H9 (cell line): ENCODE measurements at regions not wholly inside any gene's neighbourhood (a gene's known extent, or its start where the extent isn't known, plus 50 kb on each side); places are given as distances from the start of the nearest gene placed in this dataset.

Source experiments
- DNase-seq: peaks from one replicate; pipeline ENCODE4 v3.0.0-alpha.2; 2017
- H2AFZ ChIP-seq: one replicate; pipeline ENCODE4 v1.6.1; 2013; ENCODE audit warnings: mild to moderate bottlenecking, low read length, control low read depth, moderate library complexity
- H2AK5ac ChIP-seq: 2 replicates; pipeline ENCODE4 v1.6.1; 2013; ENCODE audit warnings: low read length, control low read depth, mixed read lengths; ENCODE audit not compliant: insufficient read length
- H2BK120ac ChIP-seq: one replicate; pipeline ENCODE4 v1.6.1; 2013; ENCODE audit warnings: low read depth, mild to moderate bottlenecking, low read length, control low read depth, inconsistent platforms; ENCODE audit not compliant: poor library complexity, severe bottlenecking
- H2BK12ac ChIP-seq: 2 replicates; pipeline ENCODE4 v1.6.1; 2013; ENCODE audit warnings: low read length, control low read depth, mixed read lengths, low read depth; ENCODE audit not compliant: insufficient read length
- H2BK15ac ChIP-seq: 2 replicates; pipeline ENCODE4 v1.6.1; 2013; ENCODE audit warnings: low read depth, low read length, control low read depth
- H2BK20ac ChIP-seq: one replicate; pipeline ENCODE4 v1.6.1; 2013; ENCODE audit warnings: low read depth, mild to moderate bottlenecking, low read length, control low read depth, inconsistent platforms; ENCODE audit not compliant: poor library complexity, severe bottlenecking
- H2BK5ac ChIP-seq: 2 replicates; pipeline ENCODE4 v1.6.1; 2013; ENCODE audit warnings: low read length, control low read depth, mixed read lengths; ENCODE audit not compliant: insufficient read length
- H3K14ac ChIP-seq: 2 replicates; pipeline ENCODE4 v1.6.1; 2013; ENCODE audit warnings: low read length, control low read depth; ENCODE audit not compliant: insufficient read depth
- H3K18ac ChIP-seq: 2 replicates; pipeline ENCODE4 v1.6.1; 2013; ENCODE audit warnings: low read depth, mild to moderate bottlenecking, mixed read lengths, low read length, control low read depth; ENCODE audit not compliant: insufficient read length
- H3K23ac ChIP-seq: 2 replicates; pipeline ENCODE4 v1.6.1; 2013; ENCODE audit warnings: low read length, control low read depth, mixed read lengths, low read depth; ENCODE audit not compliant: insufficient read length
- H3K23me2 ChIP-seq: 2 replicates; pipeline ENCODE4 v1.6.1; 2013; ENCODE audit warnings: low read depth, mild to moderate bottlenecking, mixed read lengths, low read length, control low read depth; ENCODE audit not compliant: insufficient read length, poor library complexity, severe bottlenecking
- H3K27ac ChIP-seq: 2 replicates; pipeline ENCODE4 v1.5.1; 2013; ENCODE audit warnings: low read length, control low read depth, mixed read lengths, low read depth; ENCODE audit not compliant: insufficient read length
- H3K27me3 ChIP-seq: 2 replicates; pipeline ENCODE4 v1.6.1; 2013; ENCODE audit warnings: low read length, control low read depth, inconsistent platforms; ENCODE audit not compliant: insufficient read depth
- H3K4ac ChIP-seq: 2 replicates; pipeline ENCODE4 v1.6.1; 2013; ENCODE audit warnings: low read depth, mild to moderate bottlenecking, control low read depth, inconsistent platforms, low read length, moderate library complexity
- H3K4me1 ChIP-seq: 2 replicates; pipeline ENCODE4 v1.6.1; 2013; ENCODE audit warnings: low read length, control low read depth, inconsistent platforms; ENCODE audit not compliant: insufficient read depth
- H3K4me2 ChIP-seq: 2 replicates; pipeline ENCODE4 v1.6.1; 2013; ENCODE audit warnings: low read length, control low read depth, mixed read lengths; ENCODE audit not compliant: insufficient read length, insufficient read depth
- H3K56ac ChIP-seq: 2 replicates; pipeline ENCODE4 v1.6.1; 2013; ENCODE audit warnings: low read depth, mild to moderate bottlenecking, mixed read lengths, low read length, control low read depth; ENCODE audit not compliant: insufficient read length
- H3K79me1 ChIP-seq: 2 replicates; pipeline ENCODE4 v1.6.1; 2013; ENCODE audit warnings: low read depth, mild to moderate bottlenecking, moderate library complexity, low read length, control low read depth, inconsistent platforms; ENCODE audit not compliant: insufficient read depth, poor library complexity, severe bottlenecking
- H3K79me2 ChIP-seq: 2 replicates; pipeline ENCODE4 v1.6.1; 2013; ENCODE audit warnings: low read length, control low read depth, inconsistent platforms; ENCODE audit not compliant: insufficient read depth
- H3K9ac ChIP-seq: 2 replicates; pipeline ENCODE4 v1.6.1; 2013; ENCODE audit warnings: low read length, control low read depth, mixed read lengths; ENCODE audit not compliant: insufficient read length; ENCODE audit errors: extremely low read depth
- H3K9me3 ChIP-seq: one replicate; pipeline ENCODE4 v1.6.1; 2013; ENCODE audit warnings: low read depth, low read length, inconsistent platforms; ENCODE audit not compliant: control insufficient read depth
- H3T11ph ChIP-seq: one replicate; pipeline ENCODE4 v1.6.1; 2013; ENCODE audit warnings: mild to moderate bottlenecking, low read length, control low read depth, inconsistent platforms
- H4K20me1 ChIP-seq: one replicate; pipeline ENCODE4 v1.6.1; 2013; ENCODE audit not compliant: control insufficient read depth, insufficient read length, insufficient read depth
- H4K5ac ChIP-seq: 2 replicates; pipeline ENCODE4 v1.6.1; 2013; ENCODE audit warnings: low read depth, mild to moderate bottlenecking, mixed read lengths, low read length, control low read depth; ENCODE audit not compliant: insufficient read length
- H4K8ac ChIP-seq: replicated peaks from 2 replicates; pipeline ENCODE4 v1.6.1; 2013; ENCODE audit warnings: low read length, control low read depth, mixed read lengths, low read depth; ENCODE audit not compliant: insufficient read length
- H4K91ac ChIP-seq: 2 replicates; pipeline ENCODE4 v1.6.1; 2013; ENCODE audit warnings: low read depth, mild to moderate bottlenecking, moderate library complexity, mixed read lengths, low read length, control low read depth; ENCODE audit not compliant: insufficient read length
- H3K27ac Mint-ChIP-seq, 3 experiments: 2 replicates in 2 of 3; 3 replicates in 1 of 3; pipeline ENCODE4 v1.8.0; 2020 to 2021; ENCODE audit warnings: mixed read lengths in 3 of 3, mild to moderate bottlenecking in 1 of 3, moderate library complexity in 1 of 3
- H3K27me3 Mint-ChIP-seq: 2 replicates; pipeline ENCODE4 v1.8.0; 2021; ENCODE audit warnings: low read depth, mild to moderate bottlenecking, moderate library complexity, mixed read lengths
- H3K36me3 Mint-ChIP-seq, 3 experiments: 2 replicates in 2 of 3; 3 replicates in 1 of 3; pipeline ENCODE4 v1.8.0; 2020 to 2021; ENCODE audit warnings: low read depth in 3 of 3, mixed read lengths in 3 of 3; ENCODE audit not compliant: insufficient read depth in 1 of 3
- H3K4me1 Mint-ChIP-seq, 2 experiments: 2 replicates each; pipeline ENCODE4 v1.8.0; 2020; ENCODE audit warnings: mixed read lengths in 2 of 2
- H3K4me3 Mint-ChIP-seq, 2 experiments: 2 replicates in 1 of 2; 3 replicates in 1 of 2; pipeline ENCODE4 v1.8.0; 2020 to 2021; ENCODE audit warnings: mild to moderate bottlenecking in 2 of 2, mixed read lengths in 2 of 2, moderate library complexity in 1 of 2
- H3K9me3 Mint-ChIP-seq, 2 experiments: 2 replicates in 1 of 2; 3 replicates in 1 of 2; pipeline ENCODE4 v1.8.0; 2020; ENCODE audit warnings: mild to moderate bottlenecking in 2 of 2, mixed read lengths in 2 of 2, moderate library complexity in 1 of 2
- WGBS: extraction: QIAGEN DNeasy Blood & Tissue Kit; methylation state at CpG from one replicate; pipeline ENCODE4 v1.1.7; 2013; ENCODE audit warnings: missing lambda C conversion rate, low lambda C conversion rate, mixed read lengths; ENCODE audit not compliant: insufficient read length; ENCODE audit errors: extremely low coverage; 5-methylcytosine and 5-hydroxymethylcytosine counted together
- TF ChIP-seq, protein P1 (sequence below): fragments of 200-600 bp; sonication (generic); conservative IDR thresholded peaks from 3 replicates; pipeline ENCODE4 v1.8.0; 2021; ENCODE audit warnings: antibody characterized with exemption, mild to moderate bottlenecking

DNA sequence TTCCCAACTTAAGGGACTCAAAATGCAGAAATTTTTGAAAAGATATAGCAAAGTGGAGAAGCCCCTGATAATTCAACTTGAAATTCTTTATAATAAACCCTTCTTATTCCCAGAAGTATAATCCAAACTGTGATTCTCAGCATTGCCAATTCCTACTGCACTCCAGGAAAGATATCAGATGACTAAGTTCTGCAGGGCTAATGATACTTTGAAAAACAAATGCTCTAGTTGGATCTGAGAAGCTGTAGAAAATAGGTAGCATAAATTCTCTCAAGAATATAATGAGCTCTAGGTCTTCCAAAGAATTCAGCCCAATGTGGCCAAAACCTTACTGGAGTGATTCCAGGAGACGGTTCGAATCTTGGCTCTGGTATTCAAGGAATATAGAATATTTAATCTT lies 294.0 kb upstream of the PTBP2 start:
- Histone ChIP-seq H4K91ac (no peak overlapping the region), H2BK5ac (no peak overlapping the region), H3K23ac (no peak overlapping the region), H4K20me1 (no peaks in the 10 kb centered on the region), H3K9me3 (no peaks in the 10 kb centered on the region), H3T11ph (no peak overlapping the region), H3K27ac (no peak overlapping the region), H3K56ac (no peak overlapping the region), H3K4ac (no peak overlapping the region), H4K8ac (no peak overlapping the region), H2BK20ac (no peak overlapping the region), H3K14ac (no peak overlapping the region), H2BK120ac (no peak overlapping the region), H2BK12ac (no peak overlapping the region), H2BK15ac (no peak overlapping the region), H3K4me2 (no peak overlapping the region), H2AFZ (no peak overlapping the region), H4K5ac (no peak overlapping the region), H3K79me2 (no peaks in the 10 kb centered on the region), H3K23me2 (no peaks in the 10 kb centered on the region), H3K4me1 (no peaks in the 10 kb centered on the region), H3K18ac (no peak overlapping the region), H3K27me3 (no peaks in the 10 kb centered on the region), H3K9ac (no peak overlapping the region), H3K79me1 (no peaks in the 10 kb centered on the region), H2AK5ac (no peak overlapping the region)
- no CpG with 5 or more reads among the region's 2 CpGs for WGBS
- Mint-ChIP-seq H3K27ac (no peak overlapping the region), H3K9me3 (no peaks in the 10 kb centered on the region; a peak in 1 of 5 replicates), H3K27me3 (no peaks in the 10 kb centered on the region), H3K4me3 (no peak overlapping the region), H3K36me3 (no peaks in the 10 kb centered on the region), H3K4me1 (peaks cover 14 to 21% of the 10 kb centered on the region in 2 experiments)
- no peak for DNase-seq
- TF ChIP-seq, protein P1, sequence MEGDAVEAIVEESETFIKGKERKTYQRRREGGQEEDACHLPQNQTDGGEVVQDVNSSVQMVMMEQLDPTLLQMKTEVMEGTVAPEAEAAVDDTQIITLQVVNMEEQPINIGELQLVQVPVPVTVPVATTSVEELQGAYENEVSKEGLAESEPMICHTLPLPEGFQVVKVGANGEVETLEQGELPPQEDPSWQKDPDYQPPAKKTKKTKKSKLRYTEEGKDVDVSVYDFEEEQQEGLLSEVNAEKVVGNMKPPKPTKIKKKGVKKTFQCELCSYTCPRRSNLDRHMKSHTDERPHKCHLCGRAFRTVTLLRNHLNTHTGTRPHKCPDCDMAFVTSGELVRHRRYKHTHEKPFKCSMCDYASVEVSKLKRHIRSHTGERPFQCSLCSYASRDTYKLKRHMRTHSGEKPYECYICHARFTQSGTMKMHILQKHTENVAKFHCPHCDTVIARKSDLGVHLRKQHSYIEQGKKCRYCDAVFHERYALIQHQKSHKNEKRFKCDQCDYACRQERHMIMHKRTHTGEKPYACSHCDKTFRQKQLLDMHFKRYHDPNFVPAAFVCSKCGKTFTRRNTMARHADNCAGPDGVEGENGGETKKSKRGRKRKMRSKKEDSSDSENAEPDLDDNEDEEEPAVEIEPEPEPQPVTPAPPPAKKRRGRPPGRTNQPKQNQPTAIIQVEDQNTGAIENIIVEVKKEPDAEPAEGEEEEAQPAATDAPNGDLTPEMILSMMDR = no peak
